CD4-positive, CD25-positive, alpha-beta regulatory T cell (primary cell): ENCODE measurements at regions not wholly inside any gene's neighbourhood (a gene's known extent, or its start where the extent isn't known, plus 50 kb on each side); places are given as distances from the start of the nearest gene placed in this dataset.

Experiments used
- ATAC-seq, 2 donors: fragments of 150-1000 bp; cut with Tn5 transposase; one replicate each; pipeline ENCODE4 v1.10.0; 2021; ENCODE audit warnings: low read depth in 2 of 2, moderate number of reproducible peaks in 2 of 2, moderate library complexity in 1 of 2
- DNase-seq, 3 donors: peaks; one replicate each; pipeline versions ENCODE4 v3.0.0 to v3.0.0-alpha.2; 2012 to 2022; ENCODE audit warnings: mixed read lengths in 1 of 3
- H3K27ac ChIP-seq: one replicate; pipeline ENCODE4 v1.7.0; 2013; ENCODE audit warnings: mild to moderate bottlenecking, low read length; ENCODE audit not compliant: insufficient read depth, poor library complexity, severe bottlenecking
- H3K27me3 ChIP-seq: one replicate; pipeline ENCODE4 v1.7.0; 2013; ENCODE audit warnings: low read length; ENCODE audit not compliant: control insufficient read depth, insufficient read depth
- H3K36me3 ChIP-seq: one replicate; pipeline ENCODE4 v1.7.0; 2013; ENCODE audit warnings: mild to moderate bottlenecking, low read length, moderate library complexity; ENCODE audit not compliant: control insufficient read depth, insufficient read depth
- H3K4me1 ChIP-seq: 2 replicates; pipeline ENCODE4 v1.7.0; 2013; ENCODE audit warnings: mild to moderate bottlenecking, low read length; ENCODE audit not compliant: insufficient read depth, control insufficient read depth, poor library complexity, severe bottlenecking
- H3K4me3 ChIP-seq: one replicate; pipeline ENCODE4 v1.7.0; 2013; ENCODE audit warnings: low read depth, mild to moderate bottlenecking, low read length, moderate library complexity
- H3K9me3 ChIP-seq, 2 experiments: 1 replicate in 1 of 2; 2 replicates in 1 of 2; pipeline ENCODE4 v1.7.0; 2013; ENCODE audit warnings: low read length in 2 of 2, mild to moderate bottlenecking in 1 of 2, moderate library complexity in 1 of 2; ENCODE audit not compliant: control insufficient read depth in 2 of 2
- H3K27ac Mint-ChIP-seq, 3 donors: one replicate each; pipeline ENCODE4 v1.8.0; 2020 to 2022; ENCODE audit warnings: mild to moderate bottlenecking in 3 of 3, mixed read lengths in 3 of 3, moderate library complexity in 2 of 3
- H3K27me3 Mint-ChIP-seq: one replicate; pipeline ENCODE4 v1.8.0; 2022; ENCODE audit warnings: mild to moderate bottlenecking, mixed read lengths
- H3K36me3 Mint-ChIP-seq: one replicate; pipeline ENCODE4 v1.8.0; 2020; ENCODE audit warnings: mixed read lengths
- H3K4me1 Mint-ChIP-seq, 4 donors: one replicate each; pipeline ENCODE4 v1.8.0; 2020 to 2022; ENCODE audit warnings: mixed read lengths in 4 of 4, mild to moderate bottlenecking in 1 of 4
- H3K4me3 Mint-ChIP-seq, 4 donors: one replicate each; pipeline ENCODE4 v1.8.0; 2020 to 2022; ENCODE audit warnings: mild to moderate bottlenecking in 4 of 4, mixed read lengths in 4 of 4, moderate library complexity in 3 of 4
- H3K9me3 Mint-ChIP-seq, 7 donors: one replicate each; pipeline ENCODE4 v1.8.0; 2020 to 2022; ENCODE audit warnings: mixed read lengths in 7 of 7, mild to moderate bottlenecking in 3 of 7, moderate library complexity in 2 of 7

- H3K4me1 Mint-ChIP-seq, result peaks cover 0 to 18% (median 7%) of the 10 kb centered on the region in 4 donors
- no peaks in the 10 kb centered on the region for H3K27me3 Mint-ChIP-seq
- no peak overlapping the region for H3K27ac Mint-ChIP-seq
- ATAC-seq (no peak), DNase-seq (no peak)
- no peaks in the 10 kb centered on the region for H3K36me3 Mint-ChIP-seq
- H3K4me3 Mint-ChIP-seq, result no peak overlapping the region
- H3K4me3 ChIP-seq, result no peak overlapping the region
- H3K9me3 Mint-ChIP-seq, result peaks cover 0 to 3% (median 0%) of the 10 kb centered on the region in 7 donors
- no peak overlapping the region for H3K27ac ChIP-seq
- H3K9me3 ChIP-seq, result no peaks in the 10 kb centered on the region
- H3K36me3 ChIP-seq, result no peaks in the 10 kb centered on the region
- H3K4me1 ChIP-seq, result no peaks in the 10 kb centered on the region
- H3K27me3 ChIP-seq, result no peaks in the 10 kb centered on the region
Observed at GRCh38 chr12:92275443-92276154, 130.0 kb upstream of the BTG1 start.

GRCh38 chr12:92273076-92273475, 127.4 kb upstream of the BTG1 start:
- H3K4me1 ChIP-seq, result no peaks in the 10 kb centered on the region
- no peaks in the 10 kb centered on the region for H3K36me3 ChIP-seq
- Mint-ChIP-seq H3K27me3 (no peaks in the 10 kb centered on the region), H3K27ac (no peak overlapping the region), H3K9me3 (peaks cover 0 to 3% (median 0%) of the 10 kb centered on the region in 7 donors), H3K4me3 (no peak overlapping the region), H3K4me1 (peaks cover 0 to 16% (median 6%) of the 10 kb centered on the region in 4 donors), H3K36me3 (peaks cover 4% of the 10 kb centered on the region)
- H3K27me3 ChIP-seq, result no peaks in the 10 kb centered on the region
- H3K9me3 ChIP-seq, result no peaks in the 10 kb centered on the region
- no peak overlapping the region for H3K27ac ChIP-seq
- DNase-seq (no peak), ATAC-seq (no peak)
- H3K4me3 ChIP-seq, result no peak overlapping the region

- Histone ChIP-seq H3K9me3 (no peaks in the 10 kb centered on the region), H3K4me1 (no peaks in the 10 kb centered on the region), H3K27me3 (no peaks in the 10 kb centered on the region), H3K36me3 (no peaks in the 10 kb centered on the region), H3K4me3 (no peak overlapping the region), H3K27ac (no peak overlapping the region)
- ATAC-seq (no peak), DNase-seq (no peak)
- H3K4me1 Mint-ChIP-seq, result peaks cover 0 to 16% (median 6%) of the 10 kb centered on the region in 4 donors
- H3K27ac Mint-ChIP-seq, result no peak overlapping the region
- peaks cover 0 to 3% (median 0%) of the 10 kb centered on the region in 7 donors for H3K9me3 Mint-ChIP-seq
- H3K27me3 Mint-ChIP-seq, result no peaks in the 10 kb centered on the region
- no peak overlapping the region for H3K4me3 Mint-ChIP-seq
- peaks cover 4% of the 10 kb centered on the region for H3K36me3 Mint-ChIP-seq
Observed at GRCh38 chr12:92272061-92272964, 126.7 kb upstream of the BTG1 start.

GRCh38 chr12:92271341-92271740, 125.7 kb upstream of the BTG1 start:
- Histone ChIP-seq H3K27me3 (no peaks in the 10 kb centered on the region), H3K36me3 (no peaks in the 10 kb centered on the region), H3K27ac (no peak overlapping the region), H3K4me3 (no peak overlapping the region), H3K9me3 (no peaks in the 10 kb centered on the region), H3K4me1 (no peaks in the 10 kb centered on the region)
- Mint-ChIP-seq H3K27ac (no peak overlapping the region), H3K4me3 (no peak overlapping the region), H3K4me1 (peaks cover 0 to 16% (median 5%) of the 10 kb centered on the region in 4 donors), H3K27me3 (no peaks in the 10 kb centered on the region), H3K36me3 (peaks cover 4% of the 10 kb centered on the region), H3K9me3 (peaks cover 0 to 3% (median 0%) of the 10 kb centered on the region in 7 donors)
- ATAC-seq (no peak), DNase-seq (no peak)

GRCh38 chr12:92270521-92270920, 124.9 kb upstream of the BTG1 start:
- DNase-seq, result no peak
- ATAC-seq, result no peak
- H3K9me3 Mint-ChIP-seq, result peaks cover 0 to 3% (median 0%) of the 10 kb centered on the region in 7 donors
- H3K27ac ChIP-seq, result no peak overlapping the region
- H3K36me3 ChIP-seq, result no peaks in the 10 kb centered on the region
- H3K27me3 Mint-ChIP-seq, result no peaks in the 10 kb centered on the region
- H3K4me3 ChIP-seq, result no peak overlapping the region
- H3K4me3 Mint-ChIP-seq, result no peak overlapping the region
- H3K27ac Mint-ChIP-seq, result no peak overlapping the region
- H3K36me3 Mint-ChIP-seq, result peaks cover 4% of the 10 kb centered on the region
- no peaks in the 10 kb centered on the region for H3K27me3 ChIP-seq
- no peaks in the 10 kb centered on the region for H3K9me3 ChIP-seq
- H3K4me1 ChIP-seq, result no peaks in the 10 kb centered on the region
- H3K4me1 Mint-ChIP-seq, result peaks cover 0 to 16% (median 4%) of the 10 kb centered on the region in 4 donors

GRCh38 chr12:92268946-92269345, 123.3 kb upstream of the BTG1 start:
- ATAC-seq, result no peak

GRCh38 chr12:92261692-92262091, 116.0 kb upstream of the BTG1 start:
- ATAC-seq (no peak), DNase-seq (no peak)
- Mint-ChIP-seq H3K4me1 (peaks cover 14 to 15% (median 14%) of the 10 kb centered on the region in 4 donors), H3K27me3 (no peaks in the 10 kb centered on the region), H3K4me3 (no peak overlapping the region), H3K27ac (no peak overlapping the region), H3K36me3 (no peaks in the 10 kb centered on the region), H3K9me3 (peaks cover 0 to 4% (median 0%) of the 10 kb centered on the region in 7 donors)
- Histone ChIP-seq H3K36me3 (no peaks in the 10 kb centered on the region), H3K27ac (no peak overlapping the region), H3K27me3 (no peaks in the 10 kb centered on the region), H3K4me3 (no peak overlapping the region), H3K9me3 (no peaks in the 10 kb centered on the region), H3K4me1 (no peaks in the 10 kb centered on the region)

More at GRCh38 chr12:92268946-92269345, 123.3 kb upstream of the BTG1 start:
- H3K4me1 ChIP-seq, result no peaks in the 10 kb centered on the region
- H3K27ac ChIP-seq, result no peak overlapping the region
- Mint-ChIP-seq H3K9me3 (peaks cover 0 to 1% (median 0%) of the 10 kb centered on the region in 7 donors), H3K4me1 (peaks cover 0 to 16% (median 3%) of the 10 kb centered on the region in 4 donors), H3K27me3 (no peaks in the 10 kb centered on the region), H3K36me3 (peaks cover 4% of the 10 kb centered on the region), H3K4me3 (no peak overlapping the region), H3K27ac (no peak overlapping the region)
- no peak for DNase-seq
- H3K9me3 ChIP-seq, result no peaks in the 10 kb centered on the region
- no peaks in the 10 kb centered on the region for H3K27me3 ChIP-seq
- no peak overlapping the region for H3K4me3 ChIP-seq
- H3K36me3 ChIP-seq, result no peaks in the 10 kb centered on the region
